Keratinocyte (primary cell): ENCODE measurements at regions not wholly inside any gene's neighbourhood (a gene's known extent, or its start where the extent isn't known, plus 50 kb on each side); places are given as distances from the start of the nearest gene placed in this dataset.

ENCODE experiments used
- DNase-seq: peaks from one replicate; pipeline ENCODE4 v3.0.0-alpha.2; 2011; ENCODE audit warnings: low read depth, missing footprints, low spot score
- FAIRE-seq: peaks from 2 replicates; lab custom pipeline; 2011; peaks lifted over from hg19 to GRCh38; lab: Jason Lieb, UNC
- H2AFZ ChIP-seq: 2 replicates; pipeline ENCODE4 v1.6.0; 2012; ENCODE audit warnings: low read length, control low read depth, inconsistent platforms; ENCODE audit not compliant: control insufficient read depth
- H3K27ac ChIP-seq: 2 replicates; pipeline ENCODE4 v1.5.1; 2011; ENCODE audit warnings: low read length; ENCODE audit not compliant: control insufficient read depth, insufficient read depth
- H3K27me3 ChIP-seq: 3 replicates; pipeline ENCODE4 v1.6.0; 2011; ENCODE audit warnings: low read length; ENCODE audit not compliant: control insufficient read depth, insufficient read depth; ENCODE audit errors: extremely low read depth
- H3K36me3 ChIP-seq, 2 experiments: 2 replicates in 1 of 2; 3 replicates in 1 of 2; pipeline ENCODE4 v1.5.1; 2011; ENCODE audit warnings: low read length in 2 of 2, mild to moderate bottlenecking in 1 of 2; ENCODE audit not compliant: control insufficient read depth in 2 of 2, insufficient read depth in 2 of 2; ENCODE audit errors: extremely low read depth in 1 of 2
- H3K4me1 ChIP-seq: 3 replicates; pipeline ENCODE4 v1.5.1; 2011; ENCODE audit warnings: low read length; ENCODE audit not compliant: control insufficient read depth, insufficient read depth; ENCODE audit errors: extremely low read depth
- H3K4me2 ChIP-seq: 3 replicates; pipeline ENCODE4 v1.6.0; 2011; ENCODE audit warnings: low read depth, low read length; ENCODE audit not compliant: control insufficient read depth, insufficient read depth; ENCODE audit errors: extremely low read depth
- H3K4me3 ChIP-seq, 3 experiments: fragments of 200-600 bp in 1 of 3; sonication (generic) in 1 of 3; 2 replicates in 2 of 3; 3 replicates in 1 of 3; pipeline ENCODE4 v1.5.1; 2011 to 2016; ENCODE audit warnings: low read length in 3 of 3, mild to moderate bottlenecking in 3 of 3, control low read depth in 2 of 3, inconsistent platforms in 1 of 3, low read depth in 1 of 3, mixed read lengths in 1 of 3, mixed run types in 1 of 3, moderate library complexity in 1 of 3; ENCODE audit not compliant: control insufficient read depth in 2 of 3, insufficient read depth in 2 of 3; ENCODE audit errors: extremely low read depth in 1 of 3
- H3K79me2 ChIP-seq: 2 replicates; pipeline ENCODE4 v1.6.0; 2012; ENCODE audit warnings: low read length; ENCODE audit not compliant: control insufficient read depth, insufficient read depth
- H3K9ac ChIP-seq: 3 replicates; pipeline ENCODE4 v1.6.0; 2011; ENCODE audit warnings: low read length; ENCODE audit not compliant: control insufficient read depth, insufficient read depth; ENCODE audit errors: extremely low read depth
- H3K9me1 ChIP-seq: 3 replicates; pipeline ENCODE4 v1.6.0; 2011; ENCODE audit warnings: low read length; ENCODE audit not compliant: control insufficient read depth, insufficient read depth; ENCODE audit errors: extremely low read depth
- H3K9me3 ChIP-seq: 2 replicates; pipeline ENCODE4 v1.5.1; 2012; ENCODE audit warnings: low read depth, low read length; ENCODE audit not compliant: control insufficient read depth
- H4K20me1 ChIP-seq: 3 replicates; pipeline ENCODE4 v1.6.0; 2011; ENCODE audit warnings: low read length; ENCODE audit not compliant: control insufficient read depth, insufficient read depth; ENCODE audit errors: extremely low read depth
- EZH2 ChIP-seq: IDR thresholded peaks from one replicate; pipeline ENCODE4 v1.6.1; 2012; ENCODE audit warnings: inconsistent platforms, mild to moderate bottlenecking, low read length, moderate library complexity
- dilution Hi-C: fragments of 300-500 bp; cut with MboI; formaldehyde crosslinking; loops from one replicate; pipeline ENCODE4 v1.7.0; 2020; ENCODE audit warnings: low sequenced_read_pairs; ENCODE audit not compliant: extremely low pct_ligation_motif_present
- TF ChIP-seq, protein P1 (sequence below), 3 experiments: IDR thresholded peaks in 1 of 3; conservative IDR thresholded peaks in 1 of 3; optimal IDR thresholded peaks in 1 of 3; 2 replicates in 2 of 3; 3 replicates in 1 of 3; pipeline versions ENCODE3 to v1.5.1; 2011; ENCODE audit warnings: low read length in 3 of 3, mild to moderate bottlenecking in 3 of 3, moderate library complexity in 2 of 3, control low read depth in 1 of 3, inconsistent platforms in 1 of 3; ENCODE audit not compliant: insufficient read depth in 2 of 3; ENCODE audit errors: extremely low read depth in 1 of 3

DNA sequence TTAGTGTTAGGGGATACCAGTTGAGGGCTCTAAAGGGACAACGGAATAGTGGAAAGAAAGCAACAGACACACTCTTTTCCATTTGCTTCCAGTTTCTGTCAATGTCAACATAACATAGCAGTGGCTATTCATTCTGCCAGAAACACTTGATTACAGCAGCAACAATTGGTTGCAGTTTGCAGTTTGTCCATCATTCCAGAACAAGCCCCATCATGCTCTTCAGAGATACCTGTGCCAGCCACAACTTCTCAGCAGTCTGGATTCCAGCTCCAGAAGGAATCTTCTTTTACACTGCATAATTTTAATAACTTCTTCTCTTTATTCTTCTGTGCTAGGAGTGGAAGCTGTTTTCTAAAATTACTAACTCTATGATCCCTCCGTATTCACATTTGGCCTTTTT is 1521.4 kb downstream of the PLA2G4A start:
- Histone ChIP-seq H3K9me1 (no peaks in the 10 kb centered on the region), H4K20me1 (no peaks in the 10 kb centered on the region), H3K4me2 (no peak overlapping the region), H2AFZ (no peak overlapping the region), H3K4me1 (no peaks in the 10 kb centered on the region), H3K4me3 (no peak overlapping the region), H3K9me3 (no peaks in the 10 kb centered on the region), H3K79me2 (no peaks in the 10 kb centered on the region), H3K27ac (no peak overlapping the region), H3K36me3 (no peaks in the 10 kb centered on the region), H3K9ac (no peak overlapping the region), H3K27me3 (no peaks in the 10 kb centered on the region)
- dilution Hi-C loops, result no loop called here
- DNase-seq (no peak), FAIRE-seq (no peak)
- no peak for TF ChIP-seq EZH2
- TF ChIP-seq, protein P1, sequence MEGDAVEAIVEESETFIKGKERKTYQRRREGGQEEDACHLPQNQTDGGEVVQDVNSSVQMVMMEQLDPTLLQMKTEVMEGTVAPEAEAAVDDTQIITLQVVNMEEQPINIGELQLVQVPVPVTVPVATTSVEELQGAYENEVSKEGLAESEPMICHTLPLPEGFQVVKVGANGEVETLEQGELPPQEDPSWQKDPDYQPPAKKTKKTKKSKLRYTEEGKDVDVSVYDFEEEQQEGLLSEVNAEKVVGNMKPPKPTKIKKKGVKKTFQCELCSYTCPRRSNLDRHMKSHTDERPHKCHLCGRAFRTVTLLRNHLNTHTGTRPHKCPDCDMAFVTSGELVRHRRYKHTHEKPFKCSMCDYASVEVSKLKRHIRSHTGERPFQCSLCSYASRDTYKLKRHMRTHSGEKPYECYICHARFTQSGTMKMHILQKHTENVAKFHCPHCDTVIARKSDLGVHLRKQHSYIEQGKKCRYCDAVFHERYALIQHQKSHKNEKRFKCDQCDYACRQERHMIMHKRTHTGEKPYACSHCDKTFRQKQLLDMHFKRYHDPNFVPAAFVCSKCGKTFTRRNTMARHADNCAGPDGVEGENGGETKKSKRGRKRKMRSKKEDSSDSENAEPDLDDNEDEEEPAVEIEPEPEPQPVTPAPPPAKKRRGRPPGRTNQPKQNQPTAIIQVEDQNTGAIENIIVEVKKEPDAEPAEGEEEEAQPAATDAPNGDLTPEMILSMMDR (optimal IDR thresholded peaks at IDR 0.05 in 1 of 3, IDR thresholded peaks at IDR 0.05 in 1 of 3, conservative IDR thresholded peaks at IDR 0.05 in 1 of 3; ENCODE audit: extremely low read depth in 1 of 3, insufficient read depth in 2 of 3, low read length in 3 of 3), result no peak

DNA sequence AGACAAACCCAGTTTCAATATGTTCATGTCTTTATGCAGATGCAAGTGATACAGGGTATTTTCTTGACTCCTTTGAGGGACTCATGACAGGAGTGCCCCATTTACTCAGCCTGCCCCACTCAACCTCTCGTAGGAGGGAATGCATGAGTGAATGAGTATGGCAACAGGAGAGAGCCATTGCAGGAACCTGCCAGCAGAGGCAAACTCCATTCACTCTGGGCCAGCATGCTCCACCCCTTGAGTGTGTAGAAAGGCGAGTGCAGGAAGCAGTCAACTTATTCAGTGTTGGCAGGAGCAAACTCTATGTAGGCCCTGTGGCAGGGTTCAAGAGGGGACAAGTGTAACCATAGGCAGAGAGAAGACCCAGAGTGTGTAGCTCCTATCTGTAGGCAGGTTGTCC is 1526.3 kb downstream of the PLA2G4A start:
- dilution Hi-C loops, result no loop called here
- Histone ChIP-seq H3K9ac (no peak overlapping the region), H4K20me1 (no peaks in the 10 kb centered on the region), H3K4me1 (no peaks in the 10 kb centered on the region), H3K9me3 (no peaks in the 10 kb centered on the region), H2AFZ (no peak overlapping the region), H3K27me3 (no peaks in the 10 kb centered on the region), H3K27ac (no peak overlapping the region), H3K4me3 (no peak overlapping the region), H3K4me2 (no peak overlapping the region), H3K9me1 (no peaks in the 10 kb centered on the region), H3K79me2 (no peaks in the 10 kb centered on the region), H3K36me3 (no peaks in the 10 kb centered on the region)
- TF ChIP-seq EZH2, result no peak
- TF ChIP-seq, protein P1 (optimal IDR thresholded peaks at IDR 0.05 in 1 of 3, IDR thresholded peaks at IDR 0.05 in 1 of 3, conservative IDR thresholded peaks at IDR 0.05 in 1 of 3; ENCODE audit: extremely low read depth in 1 of 3, insufficient read depth in 2 of 3, low read length in 3 of 3), result no peak
- DNase-seq (no peak), FAIRE-seq (no peak)
